GM19240 (cell line): ENCODE measurements at regions not wholly inside any gene's neighbourhood (a gene's known extent, or its start where the extent isn't known, plus 50 kb on each side); places are given as distances from the start of the nearest gene placed in this dataset.
"Not testable (repeated sequence)": the region's sequence is repeated elsewhere in the genome, so short reads cannot be mapped to it uniquely, and the experiment has no call there.

Source experiments
- DNase-seq: peaks from one replicate; pipeline ENCODE4 v3.0.0; 2011; ENCODE audit warnings: low spot score; ENCODE audit not compliant: insufficient read length

DNA sequence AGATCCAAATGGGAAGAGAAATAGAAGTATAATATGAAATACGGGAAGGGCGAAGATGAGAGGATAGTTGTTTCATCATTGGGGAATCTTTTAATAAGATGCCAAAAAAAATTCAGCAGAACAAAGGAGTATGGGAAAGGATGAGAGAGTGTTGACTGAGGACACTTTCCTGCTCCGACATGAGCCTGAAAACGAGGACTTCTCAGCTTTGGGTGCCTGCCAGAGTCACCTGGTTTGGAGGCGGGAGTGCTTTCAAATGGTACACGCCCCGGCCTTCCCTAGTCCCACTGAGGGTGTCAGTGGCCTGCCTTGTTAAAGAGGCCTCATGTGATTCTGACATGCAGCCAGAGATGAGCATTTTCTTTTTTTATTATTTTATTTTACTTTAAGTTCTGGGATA is 250.9 kb downstream of the ANKRD60 start:
- no peak for DNase-seq

DNA sequence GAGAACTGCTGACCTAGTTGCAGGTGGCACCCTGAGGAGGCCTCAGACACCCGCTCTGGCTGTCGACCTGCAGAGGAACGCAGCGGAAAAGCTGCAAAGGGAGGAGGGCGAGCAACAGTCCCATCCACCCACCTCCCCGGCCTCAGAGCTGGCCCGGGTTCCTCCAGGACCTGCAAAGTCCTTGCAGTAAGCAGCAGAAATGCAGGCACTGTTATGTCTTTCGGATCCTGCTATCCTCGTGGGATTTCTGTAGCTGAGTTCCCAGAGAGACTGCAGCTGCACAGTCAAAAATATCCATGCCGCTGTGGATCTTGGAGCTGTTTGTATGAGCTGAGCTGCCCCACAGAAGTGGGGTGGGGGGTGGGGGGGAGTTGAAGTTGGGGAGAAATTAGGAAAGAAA is 251.3 kb downstream of the ANKRD60 start:
- no peak for DNase-seq

DNA sequence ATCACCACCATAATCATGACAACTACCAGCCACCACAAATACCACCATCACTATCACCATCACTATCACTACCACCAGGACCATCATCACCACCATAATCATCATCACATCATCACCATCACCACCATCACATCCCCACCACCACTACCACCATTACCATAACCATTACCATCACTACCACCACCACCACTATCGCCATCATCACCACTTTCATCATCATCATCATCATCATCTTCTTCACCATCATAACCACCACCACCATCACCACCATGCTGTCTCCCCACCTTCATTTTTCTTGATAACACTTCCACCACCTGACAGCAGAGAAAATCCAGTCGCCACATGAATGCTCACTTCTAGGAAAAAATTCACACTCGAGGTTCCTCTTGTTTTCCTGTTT is 253.6 kb downstream of the ANKRD60 start:
- DNase-seq: no peak

DNA sequence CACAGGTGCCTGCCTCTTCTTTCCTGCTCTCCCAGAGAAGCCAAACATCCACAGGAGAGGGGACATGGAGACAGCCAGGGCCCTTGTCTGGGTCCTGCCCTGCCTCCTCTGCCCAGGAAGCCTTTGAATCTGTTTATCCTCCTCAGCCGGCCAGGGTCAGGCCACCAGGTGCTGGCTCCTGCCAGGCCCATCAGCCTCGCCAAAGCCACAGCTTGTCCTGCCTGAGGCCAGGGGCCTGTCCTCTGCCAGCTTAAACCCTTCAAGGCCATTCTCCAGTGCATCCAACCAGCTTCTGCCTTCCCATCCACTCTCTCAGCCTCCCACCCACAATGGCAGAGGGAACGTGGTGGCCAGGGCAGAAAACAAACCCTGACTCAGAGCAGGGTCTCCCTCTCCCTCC is 254.6 kb downstream of the ANKRD60 start:
- DNase-seq: no peak

DNA sequence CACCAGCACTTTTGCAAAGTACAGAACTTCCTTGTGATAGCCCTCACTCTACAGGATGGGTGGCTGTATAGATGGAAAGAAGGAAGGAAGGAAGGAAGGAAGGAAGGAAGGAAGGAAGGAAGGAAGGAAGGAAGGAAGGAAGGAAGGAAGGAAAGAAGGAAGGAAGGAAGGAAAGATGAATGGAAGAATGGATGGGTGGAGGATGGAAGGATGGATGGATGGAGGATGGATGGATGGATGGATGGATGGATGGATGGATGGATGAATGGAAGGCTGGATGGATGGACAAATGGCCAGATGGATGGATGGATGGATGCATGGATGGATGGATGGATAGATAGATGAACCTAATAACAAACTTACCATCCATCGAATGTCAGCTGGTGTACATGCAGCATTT is 256.9 kb downstream of the ANKRD60 start:
- not testable (repeated sequence) for DNase-seq

DNA sequence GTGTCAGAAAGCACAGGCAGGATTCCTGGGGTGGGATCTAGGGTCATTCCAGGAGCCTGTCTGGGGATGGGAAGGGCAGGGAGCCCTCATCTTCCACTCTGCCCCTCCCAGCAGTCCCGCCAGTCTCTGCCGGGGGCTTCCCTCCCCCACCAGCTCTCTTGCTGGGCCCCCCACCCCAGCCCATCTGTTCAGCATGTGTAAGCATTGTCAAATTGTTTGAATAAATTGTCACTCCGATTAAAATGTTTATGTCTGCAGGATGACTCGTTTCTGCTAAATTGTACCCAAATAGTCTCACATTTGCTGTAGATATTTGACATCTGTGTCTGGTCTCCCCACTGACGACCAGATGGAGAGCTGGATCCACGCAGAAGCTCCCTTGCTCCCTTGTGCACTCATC is 257.6 kb downstream of the ANKRD60 start:
- no peak for DNase-seq

DNA sequence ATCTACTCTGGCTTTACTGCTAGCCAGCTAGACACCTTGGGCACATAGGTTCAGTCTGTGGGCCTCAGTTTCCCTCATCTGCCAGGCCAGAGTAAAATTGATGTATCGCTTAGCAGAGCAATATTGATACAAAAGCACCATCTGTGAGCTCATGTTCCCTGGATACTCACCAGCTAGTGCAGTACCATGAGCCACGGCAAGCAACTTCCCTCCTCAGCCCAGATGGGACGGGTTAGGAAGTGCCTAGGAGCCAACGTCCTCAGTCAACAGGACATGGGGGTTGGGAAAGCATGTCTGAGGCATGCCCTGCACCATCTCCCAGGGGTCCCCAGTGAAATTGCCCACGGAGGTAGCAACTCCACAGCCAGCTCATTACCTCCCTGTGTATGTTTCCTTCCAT is 258.3 kb downstream of the ANKRD60 start:
- no peak for DNase-seq

DNA sequence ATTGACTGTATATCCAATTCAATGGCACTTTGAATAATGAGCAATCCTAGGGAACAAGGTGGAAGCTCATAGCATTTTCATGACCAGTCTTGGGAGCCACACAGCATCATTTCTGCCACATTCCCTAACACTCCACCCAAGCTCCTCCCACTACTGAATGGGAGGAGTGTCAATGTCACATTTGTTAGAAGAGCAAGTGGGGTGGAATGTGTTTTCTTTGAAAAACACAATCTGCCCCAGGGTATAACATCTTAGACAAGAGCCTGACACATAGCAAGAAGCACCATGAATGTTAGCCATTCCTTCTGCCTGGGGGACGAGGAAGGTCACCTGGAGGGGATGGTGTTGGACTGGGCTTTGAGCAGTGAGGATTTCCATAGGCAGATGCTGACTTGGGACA is 258.3 kb upstream of the PMEPA1 start:
- no peak for DNase-seq

DNA sequence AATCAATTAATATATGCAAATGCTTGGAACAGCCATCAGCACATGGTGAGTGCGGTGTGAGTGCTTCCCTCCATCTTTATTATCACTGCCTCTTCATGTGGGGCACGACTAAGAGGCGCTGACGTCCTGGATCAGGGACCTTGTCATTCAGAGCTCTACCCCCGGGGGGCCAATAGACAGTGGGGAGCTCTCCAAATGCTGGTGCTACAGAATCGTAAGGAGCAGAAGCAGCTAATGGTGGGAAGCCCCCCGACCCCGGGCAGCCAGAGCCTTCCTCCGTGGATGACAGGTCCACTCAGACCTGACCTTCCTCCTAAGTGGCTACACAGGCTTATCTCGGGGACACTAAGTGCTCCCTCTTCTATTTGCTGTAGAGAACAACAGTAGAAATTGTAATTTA is 257.5 kb upstream of the PMEPA1 start:
- no peak for DNase-seq

DNA sequence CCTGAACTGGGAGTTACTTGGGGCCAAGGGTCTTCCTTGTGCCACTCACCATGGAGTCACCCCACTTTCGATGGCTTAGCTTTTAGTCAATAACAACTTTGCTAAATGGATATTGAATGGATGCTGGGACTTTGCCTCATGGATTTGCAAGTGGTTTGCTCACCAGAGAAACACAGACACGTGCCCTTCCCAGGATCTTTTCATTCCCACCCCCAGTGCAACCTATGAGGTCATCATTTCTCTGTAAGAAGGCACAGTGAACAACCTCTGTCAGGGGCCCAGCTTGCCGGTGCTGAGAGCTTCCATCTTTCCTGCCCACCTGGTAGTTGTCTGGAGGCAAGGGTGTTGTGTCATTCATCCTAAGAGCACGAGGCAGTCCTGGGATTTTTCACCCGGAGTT is 256.8 kb upstream of the PMEPA1 start:
- DNase-seq: no peak

DNA sequence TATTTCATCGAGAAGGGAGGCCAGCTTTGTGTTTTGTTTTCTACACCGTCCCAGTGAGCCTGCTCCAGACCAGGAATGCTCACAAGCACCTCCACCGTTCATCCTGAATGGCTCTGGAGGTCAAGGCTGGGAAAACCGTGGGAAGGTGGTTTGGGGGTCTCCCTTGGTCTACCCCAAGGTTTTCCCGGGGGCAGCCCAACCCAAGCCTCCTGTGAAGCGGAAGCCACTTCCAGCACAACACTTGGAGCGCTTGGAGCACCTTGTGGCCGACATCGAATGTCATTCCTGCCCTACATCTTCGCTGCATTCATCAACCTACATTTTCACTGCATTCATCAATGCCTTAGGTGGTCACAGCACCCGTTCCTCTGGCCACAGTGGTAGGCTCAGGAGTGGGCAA is 255.6 kb upstream of the PMEPA1 start:
- no peak for DNase-seq

DNA sequence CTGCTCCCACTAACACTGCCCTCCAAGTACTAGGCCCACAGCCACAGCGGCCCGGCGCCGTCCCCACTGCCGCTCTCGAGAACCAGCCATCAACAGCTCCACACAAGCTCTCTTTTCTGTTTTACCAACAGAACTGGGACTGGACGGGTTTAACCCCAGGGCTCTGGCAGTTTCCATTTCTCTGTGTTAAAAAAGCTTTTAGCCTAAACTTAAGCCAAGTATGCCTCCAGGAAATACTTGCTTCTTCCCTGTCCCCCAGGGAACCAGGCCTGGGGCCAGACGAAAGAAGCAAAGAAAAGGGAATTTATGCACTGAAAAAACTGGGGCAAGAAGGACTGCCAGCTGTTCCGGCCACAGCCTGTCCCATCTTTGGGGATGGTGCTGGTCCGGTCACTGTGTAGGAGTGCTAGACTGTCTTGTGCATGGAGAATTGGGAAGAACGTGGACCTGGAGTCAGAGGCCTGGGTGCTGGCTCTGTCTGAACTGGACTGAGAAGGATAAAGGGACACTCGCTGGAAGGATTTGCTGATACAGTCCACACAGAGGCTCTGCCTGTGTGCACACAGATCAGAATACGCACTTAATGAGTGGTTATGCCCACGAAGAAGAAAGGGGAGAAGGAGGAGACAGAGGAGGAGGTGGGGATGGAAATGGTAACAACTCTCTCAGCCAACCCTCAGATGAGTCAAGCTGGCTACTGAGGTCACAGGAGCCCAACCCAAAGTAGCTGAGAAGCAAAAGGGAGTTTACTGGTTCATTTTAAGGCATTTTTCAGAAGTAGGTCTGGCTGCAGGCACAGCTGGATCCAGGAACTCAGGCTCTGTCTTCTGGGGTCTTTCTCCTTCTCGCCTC is 254.4 kb upstream of the PMEPA1 start:
- no peak for DNase-seq

DNA sequence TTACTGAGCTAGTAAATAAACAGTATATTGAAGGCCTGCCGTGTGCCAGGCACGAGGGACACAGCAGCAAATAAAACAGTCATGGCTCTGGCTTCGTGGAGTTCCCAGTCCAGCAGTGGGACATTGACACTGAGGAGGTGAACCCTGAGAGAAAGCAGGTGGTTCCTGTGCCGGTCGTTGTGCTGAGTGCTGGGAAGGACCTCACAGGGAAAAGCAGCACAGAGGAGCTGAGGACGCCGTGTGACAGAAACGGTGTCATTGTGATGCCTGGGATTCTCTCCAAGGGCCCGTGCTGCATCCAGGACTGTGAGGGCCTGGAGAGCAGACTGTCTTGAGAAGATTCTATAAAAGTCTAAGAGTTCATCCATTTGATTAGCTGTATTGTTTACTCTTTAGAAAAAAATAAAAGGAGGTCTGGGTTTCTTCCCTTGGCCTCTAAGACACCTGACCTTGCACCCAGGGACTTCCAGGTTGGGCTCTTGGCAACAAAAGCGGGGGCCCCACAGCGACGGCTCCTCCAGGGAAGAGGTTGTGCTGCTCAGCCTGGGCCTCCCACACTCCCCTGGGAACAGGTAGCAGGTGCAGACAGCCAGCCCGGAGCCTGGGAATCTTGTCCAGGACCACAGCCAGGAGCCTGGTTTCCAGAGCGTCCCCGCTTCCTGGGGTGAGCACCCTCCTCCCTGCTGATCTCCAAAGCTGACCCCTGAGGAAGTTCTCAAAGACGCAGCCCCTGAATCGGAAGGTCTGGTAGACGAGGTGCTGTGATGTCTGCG is 251.2 kb upstream of the PMEPA1 start:
- no peak for DNase-seq

DNA sequence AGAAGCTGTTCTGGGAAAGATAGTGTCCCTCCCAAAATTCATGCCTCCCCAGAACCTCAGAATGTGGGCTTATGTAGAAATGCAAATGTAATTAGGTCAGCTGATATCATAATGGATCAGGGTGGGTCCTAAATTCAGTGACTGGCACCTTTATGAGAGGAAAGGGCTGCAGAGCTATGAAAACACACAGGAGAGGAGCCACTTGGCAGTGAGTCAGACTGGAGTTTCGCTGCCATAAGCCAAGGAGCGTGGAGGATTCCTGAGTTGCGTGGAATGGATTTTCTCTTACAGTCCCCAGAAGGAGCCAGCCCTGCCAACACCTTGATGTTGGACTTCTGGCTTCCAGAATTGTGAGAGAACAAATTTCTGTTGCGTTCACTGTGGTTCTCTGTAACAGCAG is 249.8 kb upstream of the PMEPA1 start:
- no peak for DNase-seq

DNA sequence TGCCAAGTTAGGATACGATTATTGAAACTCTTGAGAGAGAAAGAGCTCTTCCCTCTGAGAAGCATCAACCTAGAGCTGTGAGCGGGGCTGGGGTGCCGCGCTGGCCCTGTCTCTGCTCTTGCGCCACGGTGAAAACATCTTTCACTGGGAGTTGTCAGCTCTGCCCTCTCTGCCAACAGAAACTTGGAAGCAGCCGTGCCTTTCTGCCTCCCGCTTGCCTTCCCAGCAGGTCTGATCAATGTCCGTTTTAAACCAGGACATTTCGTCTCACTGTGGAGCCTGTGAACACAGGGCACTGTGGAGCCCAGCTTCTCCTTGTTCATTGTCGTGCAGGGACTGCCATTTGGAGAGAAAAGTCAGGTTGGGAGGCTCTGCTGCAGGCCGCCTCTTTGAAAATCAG is 249.2 kb upstream of the PMEPA1 start:
- no peak for DNase-seq

DNA sequence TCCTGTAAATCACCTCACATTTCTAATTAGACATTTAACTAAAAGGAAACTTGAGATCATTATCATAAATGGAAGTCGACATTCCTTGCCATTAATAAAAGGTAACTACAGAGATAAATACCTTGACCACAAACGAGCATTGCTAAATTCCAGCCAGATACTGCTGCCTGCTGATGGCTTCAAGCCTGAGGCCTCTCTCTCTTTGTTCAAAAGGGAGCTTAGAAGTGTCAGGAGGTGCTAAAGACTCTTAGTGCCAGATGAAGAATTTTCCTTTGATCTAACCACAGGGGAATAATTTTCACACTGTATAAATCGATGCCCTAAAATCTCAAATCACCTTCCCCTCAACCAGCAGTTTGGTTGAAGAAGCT is 248.2 kb upstream of the PMEPA1 start:
- no peak for DNase-seq

DNA sequence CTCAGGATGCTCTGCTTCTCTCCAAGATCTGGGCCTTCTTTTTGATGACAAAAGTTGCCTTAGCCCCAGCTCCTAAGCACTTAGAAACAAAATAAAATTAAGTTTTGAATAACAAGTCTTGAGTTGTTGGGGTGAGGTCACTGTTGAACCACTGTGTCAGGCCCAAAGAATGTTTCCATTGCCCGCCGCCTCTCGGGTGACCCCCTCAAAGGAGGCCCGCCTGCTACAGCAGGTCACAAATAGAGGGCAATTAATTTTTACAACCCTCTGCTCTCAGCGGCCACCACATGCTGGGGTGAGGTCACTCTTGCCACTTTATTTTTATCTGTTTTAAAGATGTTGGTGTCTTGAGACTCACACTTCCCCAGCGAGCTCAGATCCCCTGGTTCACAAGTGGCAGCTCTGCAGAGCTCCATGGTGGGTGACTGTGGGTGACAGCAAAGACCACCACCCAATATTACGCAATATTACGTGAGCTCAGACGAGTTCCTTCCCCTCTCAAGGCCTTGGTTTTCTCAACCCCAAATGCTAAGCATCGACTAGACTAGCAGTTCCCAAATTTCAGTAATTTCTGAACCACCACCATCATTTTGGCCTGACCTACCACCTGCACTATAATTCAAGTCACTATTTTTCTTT is 247.7 kb upstream of the PMEPA1 start:
- DNase-seq: no peak

DNA sequence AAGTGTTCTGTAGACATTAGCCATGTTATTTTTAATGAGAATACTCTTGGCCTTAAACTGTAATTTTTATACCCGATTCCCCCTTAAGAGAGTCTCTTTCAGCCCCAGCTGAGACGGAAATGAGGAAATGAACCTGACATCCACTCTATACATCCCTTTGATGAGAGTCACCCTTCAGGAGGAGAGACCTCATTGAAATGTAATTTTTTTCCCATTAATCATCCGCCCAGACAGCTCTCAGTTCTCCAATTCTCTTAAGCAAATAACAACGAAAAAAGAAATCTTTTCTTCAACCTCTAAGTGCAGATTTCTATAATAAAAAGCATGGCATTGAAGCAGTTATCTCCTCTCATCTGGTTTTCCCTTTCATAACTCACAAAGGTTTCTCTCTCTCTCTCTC is 243.8 kb upstream of the PMEPA1 start:
- DNase-seq: no peak

DNA sequence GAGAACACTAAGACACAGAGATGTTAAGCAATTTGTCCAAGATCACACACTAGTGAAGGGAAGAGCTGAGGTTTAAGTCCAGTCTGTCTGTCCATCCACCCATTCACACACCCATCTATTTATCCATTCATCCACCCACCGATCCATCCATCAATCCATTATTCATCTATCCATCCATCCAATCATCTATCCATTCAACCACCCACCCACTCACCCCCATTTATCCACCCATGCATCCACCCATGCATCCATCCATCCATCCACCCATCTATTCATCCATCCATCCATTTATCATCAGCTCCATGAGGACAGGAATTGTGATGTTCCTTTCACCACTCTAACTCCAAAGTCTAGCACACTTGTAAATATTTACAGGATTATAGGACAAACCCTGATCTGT is 242.3 kb upstream of the PMEPA1 start:
- DNase-seq: no peak

DNA sequence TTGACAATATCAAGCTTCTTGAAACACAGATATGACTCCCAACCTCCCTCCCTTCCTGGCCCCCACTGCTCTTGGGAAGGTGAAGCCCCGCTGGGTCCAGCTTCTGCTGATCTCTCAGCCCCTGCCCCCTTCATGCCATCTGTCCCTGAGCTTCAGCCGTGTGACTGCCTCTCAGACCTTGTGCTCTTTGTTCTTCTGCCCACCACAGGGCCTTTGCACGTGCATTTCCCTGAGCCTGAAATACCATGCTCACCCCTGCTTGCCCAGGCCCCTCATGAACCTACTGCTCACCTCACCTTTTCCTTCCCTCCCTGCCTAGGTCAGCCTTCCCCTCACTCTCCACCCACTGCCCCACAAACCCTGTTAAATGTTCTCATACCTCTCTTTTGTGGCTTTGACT is 241.7 kb upstream of the PMEPA1 start:
- no peak for DNase-seq

DNA sequence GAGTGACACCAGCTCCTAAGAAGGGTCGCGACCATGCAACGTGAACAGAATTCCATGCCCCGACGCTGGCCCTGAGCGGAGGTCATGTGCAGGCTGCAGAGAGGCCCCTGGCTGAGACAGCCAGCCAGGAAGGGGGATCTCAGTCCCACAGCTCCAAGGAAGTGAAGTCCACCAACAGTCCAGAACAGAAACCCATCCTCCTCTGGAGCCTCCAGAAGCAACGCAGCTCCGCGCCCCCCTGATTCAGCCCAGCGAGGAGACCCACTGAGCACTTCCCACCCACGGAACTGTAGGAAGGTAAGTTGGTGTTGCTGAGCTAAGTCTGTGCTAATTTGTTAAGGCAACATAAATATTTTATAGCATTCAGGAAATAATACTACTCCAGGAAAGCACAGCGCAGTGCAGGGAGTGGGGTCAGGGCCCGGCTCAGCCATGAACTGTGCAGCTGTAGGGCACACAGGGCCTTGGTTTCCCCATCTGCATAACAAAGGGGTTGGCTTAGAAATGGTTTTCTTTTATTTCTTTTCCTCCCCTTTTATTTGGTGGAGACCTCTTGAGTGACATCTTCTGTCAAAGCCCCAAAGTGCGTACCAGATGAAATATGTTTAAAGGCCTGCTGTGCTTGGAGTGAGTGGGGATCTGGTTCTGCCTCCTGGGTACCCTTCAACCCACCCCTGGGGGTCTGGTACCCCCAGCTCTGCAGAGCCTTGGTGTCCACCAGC is 241.1 kb upstream of the PMEPA1 start:
- no peak for DNase-seq
